ENCODE measurements at regions not wholly inside any gene's neighbourhood (a gene's known extent, or its start where the extent isn't known, plus 50 kb on each side); places are given as distances from the start of the nearest gene placed in this dataset.
"Not testable (repeated sequence)": the region's sequence is repeated elsewhere in the genome, so short reads cannot be mapped to it uniquely, and the experiment has no call there.

- not testable (repeated sequence) for DNase-seq (ENCODE audit: low read depth in 2 of 2)
These were observed 86.5 kb upstream of the FGGY start for GRCh38 chr1:59210430-59210829.

- DNase-seq (ENCODE audit: low read depth in 2 of 2), result no peak
These were observed 84.2 kb upstream of the FGGY start for GRCh38 chr1:59212706-59213105.

- DNase-seq (ENCODE audit: low read depth in 2 of 2), result no peak
These were observed 82.4 kb upstream of the FGGY start for GRCh38 chr1:59214248-59215208.

GRCh38 chr1:59215766-59216291, 81.1 kb upstream of the FGGY start:
- DNase-seq (ENCODE audit: low read depth in 2 of 2), result no peak

- not testable (repeated sequence) for DNase-seq (ENCODE audit: low read depth in 2 of 2)
These were observed 79.5 kb upstream of the FGGY start for GRCh38 chr1:59217439-59217838.

GRCh38 chr1:59218521-59219236, 78.2 kb upstream of the FGGY start:
- no peak for DNase-seq (ENCODE audit: low read depth in 2 of 2)

- DNase-seq (ENCODE audit: low read depth in 2 of 2), result no peak
These were observed 77.0 kb upstream of the FGGY start for GRCh38 chr1:59219916-59220315.

- no peak for DNase-seq (ENCODE audit: low read depth in 2 of 2)
These were observed 76.5 kb upstream of the FGGY start for GRCh38 chr1:59220356-59220755.

GRCh38 chr1:59223198-59223597, 73.7 kb upstream of the FGGY start:
- no peak for DNase-seq (ENCODE audit: low read depth in 2 of 2)

- no peak for DNase-seq (ENCODE audit: low read depth in 2 of 2)
These were observed 72.8 kb upstream of the FGGY start for GRCh38 chr1:59223989-59224634.

- DNase-seq (ENCODE audit: low read depth in 2 of 2), result no peak
These were observed 71.1 kb upstream of the FGGY start for GRCh38 chr1:59225594-59226316.

GRCh38 chr1:59229138-59229537, 67.8 kb upstream of the FGGY start:
- no peak for DNase-seq (ENCODE audit: low read depth in 2 of 2)

GRCh38 chr1:59230622-59231021, 66.3 kb upstream of the FGGY start:
- no peak for DNase-seq (ENCODE audit: low read depth in 2 of 2)

GRCh38 chr1:59232216-59232615, 64.7 kb upstream of the FGGY start:
- no peak for DNase-seq (ENCODE audit: low read depth in 2 of 2)

- DNase-seq (ENCODE audit: low read depth in 2 of 2), result no peak
These were observed 63.5 kb upstream of the FGGY start for GRCh38 chr1:59233444-59233843.

GRCh38 chr1:59236721-59237545, 60.0 kb upstream of the FGGY start:
- no peak for DNase-seq (ENCODE audit: low read depth in 2 of 2)

GRCh38 chr1:59237900-59238299, 59.0 kb upstream of the FGGY start:
- no peak for DNase-seq (ENCODE audit: low read depth in 2 of 2)

GRCh38 chr1:59238333-59238934, 58.5 kb upstream of the FGGY start:
- DNase-seq (ENCODE audit: low read depth in 2 of 2), result no peak

GRCh38 chr1:59238993-59239392, 57.9 kb upstream of the FGGY start:
- no peak for DNase-seq (ENCODE audit: low read depth in 2 of 2)

- no peak for DNase-seq (ENCODE audit: low read depth in 2 of 2)
These were observed 55.0 kb upstream of the FGGY start for GRCh38 chr1:59241909-59242308.
